Posterior cingulate gyrus (tissue), 11 donors: ENCODE measurements at regions not wholly inside any gene's neighbourhood (a gene's known extent, or its start where the extent isn't known, plus 50 kb on each side); places are given as distances from the start of the nearest gene placed in this dataset.
A peak's percentile ranks its signal among the peaks of the same experiment; 100 is the strongest.
"Not testable (repeated sequence)": the region's sequence is repeated elsewhere in the genome, so short reads cannot be mapped to it uniquely, and the experiment has no call there.

Experiments
- DNase-seq, 10 donors: peaks; one replicate each; pipeline versions ENCODE4 v3.0.0 to v3.0.0-alpha.2; 2020 to 2021; ENCODE audit warnings: mixed read lengths in 3 of 10
- intact Hi-C: fragments of 100-400 bp; cut with DNase I; formaldehyde crosslinking; loops from one replicate; pipeline ENCODE4 v1.15.1; 2023

- DNase-seq: peak in 9 of 10 donors; percentile 11 to 95 (median 77)
- intact Hi-C loops: no loop called here
Measured at GRCh38 chr18:38751898-38752297, 1186.3 kb upstream of the CELF4 start.

GRCh38 chr18:38751211-38751610 lies 1185.6 kb upstream of the CELF4 start:
- intact Hi-C loops: no loop called here
- DNase-seq: no peak

- intact Hi-C loops: no loop called here
Measured at GRCh38 chr18:38750751-38751150, 1185.2 kb upstream of the CELF4 start.

DNA sequence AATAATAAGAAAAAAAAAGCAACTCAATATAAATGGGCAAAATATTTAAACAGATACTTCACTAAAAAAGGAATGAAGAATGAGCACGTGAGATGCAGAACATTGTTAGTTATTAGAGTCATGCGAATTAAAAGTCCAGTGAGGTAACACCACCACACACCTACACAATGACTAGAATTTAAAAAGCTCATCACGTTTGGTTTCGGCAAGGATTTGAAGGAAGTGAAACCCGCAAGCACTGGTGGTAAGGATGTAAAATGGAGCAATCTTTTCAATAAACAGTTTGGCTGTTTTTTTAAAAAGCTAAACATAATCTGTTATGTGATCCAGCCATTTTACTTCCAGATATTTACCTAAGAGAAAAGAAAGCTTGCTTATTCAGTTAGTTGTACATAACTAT lies 1181.6 kb upstream of the CELF4 start:
- intact Hi-C loops: no loop called here
- DNase-seq: no peak

More at GRCh38 chr18:38750751-38751150, 1185.2 kb upstream of the CELF4 start:
- no peak for DNase-seq

DNA sequence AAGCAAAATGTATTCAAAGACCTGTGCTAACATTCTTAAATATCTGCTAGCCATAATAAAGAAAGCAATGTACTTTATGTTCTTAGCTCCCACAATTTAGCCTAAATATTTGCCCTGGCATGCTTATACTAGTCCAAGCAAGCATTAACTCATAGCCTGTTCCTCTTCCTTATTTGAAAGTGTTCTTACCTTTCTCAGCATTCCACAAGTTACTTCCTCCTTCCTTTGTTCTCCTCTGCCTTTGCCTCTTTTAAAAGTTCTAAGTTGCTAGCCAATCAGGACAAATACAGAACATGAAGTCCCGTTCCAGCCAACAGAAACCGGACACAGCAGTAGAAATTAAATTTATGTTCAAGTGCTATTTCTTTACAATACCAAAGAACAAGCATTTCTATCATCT lies 1154.6 kb upstream of the CELF4 start:
- DNase-seq, intact Hi-C loops: not testable (repeated sequence)

DNA sequence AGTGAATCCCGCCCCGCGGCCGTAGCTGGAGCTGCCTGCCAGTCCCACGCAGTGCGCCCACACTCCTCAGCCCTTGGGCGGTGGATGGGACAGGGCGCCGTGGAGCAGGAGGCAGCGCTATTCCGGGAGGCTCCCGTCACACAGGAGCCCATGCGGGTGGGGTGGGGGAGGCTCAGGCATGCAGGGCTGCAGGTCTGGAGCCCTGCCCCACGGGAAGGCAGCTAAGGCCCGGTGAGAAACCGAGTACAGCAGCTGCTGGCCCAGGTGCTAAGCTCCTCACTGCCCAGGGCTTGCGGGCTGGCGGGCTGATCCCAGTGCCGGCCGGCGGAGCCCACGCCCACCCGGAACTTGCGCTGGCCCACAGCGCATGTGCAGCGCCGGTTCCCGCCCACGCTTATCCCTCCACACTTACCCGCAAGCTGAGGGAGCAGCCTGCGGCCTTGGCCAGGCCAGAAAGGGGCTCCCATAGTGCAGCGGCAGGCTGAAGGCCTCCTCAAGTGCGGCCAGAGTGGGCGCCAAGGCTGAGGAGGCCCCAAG lies 1152.8 kb upstream of the CELF4 start:
- intact Hi-C loops: no loop called here

DNA sequence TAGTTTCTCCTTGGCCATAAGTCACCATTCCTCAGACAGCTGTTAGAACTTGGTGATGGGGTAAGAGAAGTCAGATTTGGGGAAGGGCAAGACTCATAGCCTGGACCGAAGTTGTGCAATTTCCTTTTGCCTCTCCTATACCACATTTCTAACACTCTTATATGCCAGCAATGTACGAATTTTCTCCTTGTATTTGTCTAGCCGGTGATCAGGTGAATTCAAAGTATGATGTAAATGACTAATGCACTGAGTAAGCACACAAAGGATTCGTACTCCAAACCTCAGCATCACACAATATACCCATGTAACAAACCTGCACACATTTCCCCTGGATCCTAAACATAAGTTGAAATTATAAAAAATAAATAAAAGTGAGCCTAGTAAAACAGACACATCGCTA lies 1143.5 kb upstream of the CELF4 start:
- no peak for DNase-seq
- intact Hi-C loops: no loop called here

More for the DNA sequence above, 1152.8 kb upstream of the CELF4 start:
- peak in 3 of 10 donors; percentile 68 to 74 (median 74) for DNase-seq

- intact Hi-C loops: no loop called here
- no peak for DNase-seq
Measured at GRCh38 chr18:38706373-38706772, 1140.8 kb upstream of the CELF4 start.

DNA sequence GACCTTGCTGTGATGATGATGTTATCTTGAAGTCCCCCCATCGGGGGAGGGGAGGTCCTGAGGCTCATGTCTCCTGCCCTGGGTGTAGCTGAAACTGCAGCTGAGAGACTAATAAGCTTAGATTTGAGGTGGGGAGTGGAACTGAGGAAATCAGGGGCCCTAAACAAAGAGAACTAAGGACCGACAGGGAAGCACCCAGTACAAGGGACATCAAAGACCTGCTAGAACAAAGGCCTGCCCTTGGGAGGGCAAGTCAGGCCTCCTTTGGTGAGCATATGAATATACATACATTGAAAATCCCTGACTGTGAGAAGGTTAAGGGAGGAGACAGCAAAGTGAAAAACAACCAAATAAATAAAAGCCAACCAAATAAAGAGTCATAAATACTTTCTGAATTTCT lies 1132.5 kb upstream of the CELF4 start:
- no peak for DNase-seq
- intact Hi-C loops: no loop called here

GRCh38 chr18:38695559-38696280 lies 1130.1 kb upstream of the CELF4 start:
- no peak for DNase-seq
- intact Hi-C loops: no loop called here

DNA sequence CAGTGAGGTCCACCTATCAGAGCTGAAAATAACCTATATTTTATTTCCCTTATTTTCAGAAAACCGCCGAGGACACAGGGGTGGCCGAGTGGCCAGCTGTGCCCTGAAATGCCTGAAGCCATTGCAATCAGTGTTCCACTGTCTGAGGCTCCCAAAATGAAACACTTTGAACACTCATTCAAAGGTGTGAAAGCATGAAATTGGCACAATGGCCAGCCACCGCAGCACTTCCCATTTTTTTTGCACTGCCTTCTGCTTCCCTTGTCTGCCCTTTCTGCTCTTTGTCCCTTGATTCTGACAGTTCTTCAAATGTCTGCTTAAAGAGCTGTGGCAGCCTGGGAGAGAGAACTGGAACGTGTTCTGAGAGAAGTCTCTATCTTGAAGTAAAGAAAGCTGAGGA lies 1127.5 kb upstream of the CELF4 start:
- intact Hi-C loops: no loop called here
- DNase-seq: no peak

DNA sequence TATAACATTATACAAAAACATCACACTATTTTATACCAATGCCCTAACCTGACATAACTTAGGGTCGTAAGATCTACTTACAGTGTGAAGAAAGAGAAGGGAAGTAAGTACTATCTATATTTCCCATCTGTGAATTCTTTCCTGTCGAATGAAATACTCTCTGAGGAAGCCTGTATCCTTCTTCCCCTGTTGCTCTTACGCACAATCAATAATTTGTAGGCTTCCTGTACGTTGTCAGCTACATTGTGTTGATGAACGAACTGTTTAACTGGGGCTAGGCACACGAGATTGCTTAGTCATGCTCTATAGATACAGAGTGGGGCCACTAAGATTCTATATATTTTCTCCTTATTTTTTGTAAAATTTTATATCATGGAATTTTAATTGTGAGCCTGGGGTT lies 1125.0 kb upstream of the CELF4 start:
- DNase-seq: no peak
- intact Hi-C loops: no loop called here

- no peak for DNase-seq
- intact Hi-C loops: no loop called here
Measured at GRCh38 chr18:38688416-38688815, 1122.8 kb upstream of the CELF4 start.

DNA sequence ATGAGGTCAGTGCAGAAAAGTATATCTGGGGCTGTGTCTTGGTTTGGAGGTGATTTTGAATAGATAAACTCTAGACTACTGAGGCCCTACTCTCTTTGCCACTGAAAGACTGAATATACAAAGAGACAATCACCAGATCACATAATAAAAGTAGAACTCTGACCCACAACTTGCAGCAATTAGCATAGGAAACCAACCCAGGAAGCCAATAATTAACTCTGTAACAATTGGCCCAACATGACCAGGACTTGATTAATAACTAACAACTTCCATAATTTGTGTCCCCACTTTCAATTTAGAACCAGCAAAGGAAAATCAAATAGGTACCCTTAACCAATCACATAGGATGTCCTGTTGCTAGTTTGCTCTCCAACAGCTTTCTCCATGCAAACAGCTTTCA lies 1104.9 kb upstream of the CELF4 start:
- intact Hi-C loops: no loop called here
- DNase-seq: no peak

DNA sequence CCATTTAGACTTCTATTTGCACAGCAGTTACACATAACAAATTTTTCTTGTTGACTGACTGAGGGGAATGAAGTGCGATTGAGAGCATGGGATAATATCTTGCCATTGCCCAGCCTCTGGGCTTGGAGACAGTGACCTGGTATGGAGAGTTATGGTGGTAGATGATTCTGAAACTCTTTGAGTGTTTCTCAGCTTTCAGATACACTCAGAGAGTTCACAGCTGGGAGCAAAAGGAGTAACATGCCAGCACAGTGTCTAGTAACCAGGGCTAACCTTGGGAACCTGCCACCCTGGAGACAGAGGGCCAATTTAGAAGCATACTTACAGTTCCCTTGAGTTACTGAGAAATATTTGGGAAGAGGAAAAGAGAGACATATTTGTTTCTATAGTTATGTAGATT lies 1099.3 kb upstream of the CELF4 start:
- intact Hi-C loops: no loop called here
- DNase-seq: no peak

DNA sequence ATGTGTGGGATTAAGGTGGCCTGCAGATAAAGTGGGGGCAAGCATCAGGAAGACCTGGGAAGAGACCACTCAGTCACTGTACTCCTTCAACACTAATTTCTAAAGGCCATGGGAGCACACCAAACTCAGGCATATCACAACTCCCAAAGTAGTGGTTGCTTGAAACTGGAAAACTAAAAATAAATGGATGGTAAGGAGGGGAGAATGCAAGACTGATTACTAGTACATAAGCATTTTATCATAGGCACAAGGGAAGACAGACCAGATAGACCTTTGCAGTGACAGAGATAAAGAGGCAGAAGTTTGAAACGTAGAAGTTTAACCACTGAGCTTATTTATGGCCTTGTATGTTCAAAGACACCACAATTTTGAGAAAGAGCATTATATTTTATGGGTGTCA lies 1098.1 kb upstream of the CELF4 start:
- intact Hi-C loops: no loop called here
- no peak for DNase-seq

GRCh38 chr18:38663270-38663669 lies 1097.7 kb upstream of the CELF4 start:
- intact Hi-C loops: no loop called here
- DNase-seq: no peak

DNA sequence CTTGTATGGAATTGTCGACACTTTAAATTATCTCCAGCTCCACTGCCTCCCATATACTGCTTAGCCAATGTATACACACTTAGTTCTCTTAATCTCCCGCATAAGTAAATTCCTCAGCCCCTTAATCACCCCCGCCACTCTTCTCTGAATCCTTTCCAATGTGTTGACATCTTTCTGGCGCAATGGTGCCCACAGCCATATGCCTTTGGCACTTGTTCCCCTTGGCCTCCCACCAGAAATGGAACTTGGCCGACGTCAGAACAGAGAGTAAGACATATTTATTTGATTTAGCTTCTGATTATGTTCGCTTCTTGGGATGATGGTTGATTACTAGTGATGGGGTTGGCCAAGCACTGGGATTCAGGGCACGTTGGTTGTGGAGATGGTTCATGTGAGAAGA lies 1089.3 kb upstream of the CELF4 start:
- DNase-seq: peak in 1 of 10 donors; percentile 67
- intact Hi-C loops: no loop called here

DNA sequence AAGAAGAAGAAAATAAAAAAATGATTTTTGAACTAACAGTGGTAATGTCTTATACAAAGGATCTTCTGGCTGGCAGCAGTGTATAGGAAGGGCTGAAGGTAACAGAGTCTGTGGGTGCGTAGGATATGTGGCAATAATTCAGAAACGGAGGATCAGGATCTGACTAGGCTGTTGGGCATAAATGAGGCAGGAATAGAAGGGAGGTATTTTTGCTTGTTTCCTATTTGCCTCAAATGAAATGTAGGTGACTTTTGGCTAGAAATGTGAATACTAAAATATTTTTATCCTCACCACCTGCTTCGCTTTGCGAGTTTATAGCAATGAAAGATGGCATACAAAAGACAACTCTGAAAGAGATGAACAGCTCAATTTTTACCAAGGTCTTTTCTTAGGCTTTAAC lies 1086.1 kb upstream of the CELF4 start:
- intact Hi-C loops: no loop called here
- no peak for DNase-seq

GRCh38 chr18:38648179-38648578 lies 1082.6 kb upstream of the CELF4 start:
- DNase-seq: no peak
- intact Hi-C loops: no loop called here

GRCh38 chr18:38646296-38646695 lies 1080.7 kb upstream of the CELF4 start:
- intact Hi-C loops: no loop called here
- no peak for DNase-seq

DNA sequence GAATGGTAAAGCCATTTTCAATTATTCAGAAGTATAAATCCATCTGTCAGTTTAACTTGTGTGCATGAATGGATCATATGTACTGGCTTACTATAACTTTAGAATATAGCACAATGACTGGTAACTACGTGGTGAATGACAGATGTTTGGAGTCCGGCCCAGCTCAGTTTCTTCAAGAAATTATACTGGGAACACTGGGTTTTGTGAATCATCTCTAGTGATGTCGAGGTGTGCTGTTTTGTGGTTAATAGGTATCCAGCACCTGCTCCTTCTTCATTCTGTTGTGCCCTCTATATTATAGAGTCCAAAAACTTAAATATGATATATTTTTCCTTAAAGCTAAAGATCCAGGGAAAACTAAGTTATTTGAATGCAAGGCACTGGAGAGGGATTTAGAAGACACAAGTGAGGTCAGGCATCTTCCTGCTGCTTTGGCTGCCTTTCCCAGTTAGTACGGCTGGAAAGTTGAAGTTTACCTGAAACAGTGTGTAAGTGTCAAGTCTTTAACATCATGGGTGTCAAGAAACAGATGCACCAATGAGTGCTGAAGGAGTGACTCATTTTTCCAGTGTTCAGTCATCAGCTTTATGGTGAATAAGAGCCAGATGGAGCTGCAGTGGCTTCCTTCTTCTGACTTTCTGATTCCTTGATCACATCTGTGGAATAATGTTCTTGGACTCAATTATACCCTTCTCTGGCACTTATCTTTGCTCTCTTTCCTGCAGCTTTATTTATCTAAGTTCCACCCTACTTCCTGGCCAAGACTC lies 1079.5 kb upstream of the CELF4 start:
- no peak for DNase-seq

More for the DNA sequence above, 1079.5 kb upstream of the CELF4 start:
- intact Hi-C loops: no loop called here
